ENCODE measurements at regions not wholly inside any gene's neighbourhood (a gene's known extent, or its start where the extent isn't known, plus 50 kb on each side); places are given as distances from the start of the nearest gene placed in this dataset.

GRCh38 chr5:2307631-2308030 is 424.9 kb upstream of the IRX4 start:
- H3K4me1 ChIP-seq (ENCODE audit: control insufficient read depth, low read length), result no peaks in the 10 kb centered on the region
- no peaks in the 10 kb centered on the region for H3F3A ChIP-seq (ENCODE audit: control insufficient read depth, insufficient read depth)
- H3K9me3 ChIP-seq (ENCODE audit: control insufficient read depth, insufficient read depth, low read length), result no peaks in the 10 kb centered on the region; the same call in 1 of the 2 replicates
- H3K27me3 ChIP-seq (ENCODE audit: control insufficient read depth, low read length), result no peaks in the 10 kb centered on the region
- no peaks in the 10 kb centered on the region for H3K9me2 ChIP-seq (replicated peaks; ENCODE audit: control insufficient read depth, low read length)
- H3K4me2 ChIP-seq (ENCODE audit: low read length), result no peak overlapping the region
- H3K4me3 ChIP-seq (ENCODE audit: low read length), result no peak overlapping the region
- H3K79me2 ChIP-seq (ENCODE audit: control insufficient read depth, low read length), result no peaks in the 10 kb centered on the region
- TF ChIP-seq EZH2phosphoT487 (IDR thresholded peaks at IDR 0.05; ENCODE audit: borderline replicate concordance, low read length) (no peak), CTCF (IDR thresholded peaks at IDR 0.05; ENCODE audit: low read depth, low read length, poor library complexity, severe bottlenecking) (no peak)
- no peaks in the 10 kb centered on the region for H3K36me3 ChIP-seq (ENCODE audit: control insufficient read depth, low read length)
- H3K27ac ChIP-seq (ENCODE audit: low read depth, low read length), result no peak overlapping the region
- H4K20me1 ChIP-seq (ENCODE audit: control insufficient read depth, insufficient read depth, low read depth, low read length), result no peaks in the 10 kb centered on the region

GRCh38 chr5:2306711-2307110 is 424.0 kb upstream of the IRX4 start:
- Histone ChIP-seq H3K27me3 (ENCODE audit: control insufficient read depth, low read length) (no peaks in the 10 kb centered on the region), H3K4me2 (ENCODE audit: low read length) (no peak overlapping the region), H3K9me3 (ENCODE audit: control insufficient read depth, insufficient read depth, low read length) (no peaks in the 10 kb centered on the region; the same call in 1 of the 2 replicates), H3K79me2 (ENCODE audit: control insufficient read depth, low read length) (no peaks in the 10 kb centered on the region), H3K36me3 (ENCODE audit: control insufficient read depth, low read length) (no peaks in the 10 kb centered on the region), H3K4me3 (ENCODE audit: low read length) (no peak overlapping the region), H3K4me1 (ENCODE audit: control insufficient read depth, low read length) (no peaks in the 10 kb centered on the region), H3K9me2 (replicated peaks; ENCODE audit: control insufficient read depth, low read length) (no peaks in the 10 kb centered on the region), H3K27ac (ENCODE audit: low read depth, low read length) (no peak overlapping the region), H4K20me1 (ENCODE audit: control insufficient read depth, insufficient read depth, low read depth, low read length) (no peaks in the 10 kb centered on the region), H3F3A (ENCODE audit: control insufficient read depth, insufficient read depth) (no peaks in the 10 kb centered on the region)
- no peak for TF ChIP-seq CTCF (IDR thresholded peaks at IDR 0.05; ENCODE audit: low read depth, low read length, poor library complexity, severe bottlenecking)
- TF ChIP-seq EZH2phosphoT487 (IDR thresholded peaks at IDR 0.05; ENCODE audit: borderline replicate concordance, low read length), result no peak

GRCh38 chr5:2303431-2304100 is 420.8 kb upstream of the IRX4 start:
- no peak for TF ChIP-seq CTCF (IDR thresholded peaks at IDR 0.05; ENCODE audit: low read depth, low read length, poor library complexity, severe bottlenecking)
- TF ChIP-seq EZH2phosphoT487 (IDR thresholded peaks at IDR 0.05; ENCODE audit: borderline replicate concordance, low read length), result no peak
- no peaks in the 10 kb centered on the region for H3K9me2 ChIP-seq (replicated peaks; ENCODE audit: control insufficient read depth, low read length)
- no peaks in the 10 kb centered on the region for H3K27me3 ChIP-seq (ENCODE audit: control insufficient read depth, low read length)
- no peaks in the 10 kb centered on the region; the same call in 1 of the 2 replicates for H3K9me3 ChIP-seq (ENCODE audit: control insufficient read depth, insufficient read depth, low read length)
- no peaks in the 10 kb centered on the region for H4K20me1 ChIP-seq (ENCODE audit: control insufficient read depth, insufficient read depth, low read depth, low read length)
- no peaks in the 10 kb centered on the region for H3F3A ChIP-seq (ENCODE audit: control insufficient read depth, insufficient read depth)
- H3K36me3 ChIP-seq (ENCODE audit: control insufficient read depth, low read length), result no peaks in the 10 kb centered on the region
- H3K79me2 ChIP-seq (ENCODE audit: control insufficient read depth, low read length), result no peaks in the 10 kb centered on the region
- H3K4me3 ChIP-seq (ENCODE audit: low read length), result no peak overlapping the region
- H3K4me2 ChIP-seq (ENCODE audit: low read length), result no peak overlapping the region
- H3K27ac ChIP-seq (ENCODE audit: low read depth, low read length), result no peak overlapping the region
- H3K4me1 ChIP-seq (ENCODE audit: control insufficient read depth, low read length), result no peaks in the 10 kb centered on the region

All from DOHH2 (cell line).